ENCODE measurements at regions not wholly inside any gene's neighbourhood (a gene's known extent, or its start where the extent isn't known, plus 50 kb on each side); places are given as distances from the start of the nearest gene placed in this dataset.

DNA sequence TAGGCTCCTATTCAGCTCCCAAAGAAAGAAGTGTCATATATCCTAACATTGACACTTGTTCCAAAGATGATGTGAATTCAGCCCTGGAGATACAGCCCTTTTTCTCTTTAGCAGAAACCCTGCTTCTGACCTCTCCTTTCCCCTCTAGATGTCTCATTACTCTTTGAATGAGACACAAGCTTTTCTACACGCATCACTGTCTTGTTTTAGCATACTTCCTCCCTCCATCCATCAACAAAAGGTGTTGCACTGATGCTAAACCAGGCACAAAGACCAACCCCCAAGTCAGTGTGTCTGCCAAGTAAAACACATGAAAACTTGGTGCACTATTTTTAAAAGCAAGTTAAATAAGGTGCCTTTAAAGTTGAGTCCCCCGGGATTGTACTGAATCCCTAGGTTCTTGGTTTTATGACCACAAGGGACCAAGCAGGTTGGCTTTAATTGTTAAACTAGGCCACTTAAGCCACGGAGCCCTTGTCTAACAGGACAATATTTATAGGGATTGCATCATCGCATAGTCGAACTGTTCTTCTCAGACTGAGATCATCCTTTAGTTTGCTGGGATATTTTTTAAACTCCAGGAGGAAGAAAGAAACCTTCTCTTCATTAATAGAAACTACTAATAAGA is 101.0 kb upstream of the GUCA2B start (continued):
- TF ChIP-seq, protein P1, sequence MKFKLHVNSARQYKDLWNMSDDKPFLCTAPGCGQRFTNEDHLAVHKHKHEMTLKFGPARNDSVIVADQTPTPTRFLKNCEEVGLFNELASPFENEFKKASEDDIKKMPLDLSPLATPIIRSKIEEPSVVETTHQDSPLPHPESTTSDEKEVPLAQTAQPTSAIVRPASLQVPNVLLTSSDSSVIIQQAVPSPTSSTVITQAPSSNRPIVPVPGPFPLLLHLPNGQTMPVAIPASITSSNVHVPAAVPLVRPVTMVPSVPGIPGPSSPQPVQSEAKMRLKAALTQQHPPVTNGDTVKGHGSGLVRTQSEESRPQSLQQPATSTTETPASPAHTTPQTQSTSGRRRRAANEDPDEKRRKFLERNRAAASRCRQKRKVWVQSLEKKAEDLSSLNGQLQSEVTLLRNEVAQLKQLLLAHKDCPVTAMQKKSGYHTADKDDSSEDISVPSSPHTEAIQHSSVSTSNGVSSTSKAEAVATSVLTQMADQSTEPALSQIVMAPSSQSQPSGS (tag by site-specific recombination; IDR thresholded peaks at IDR 0.05; ENCODE audit: low read depth) = peak; percentile 61; the same call in 1 of the 2 replicates
- TF ChIP-seq ZNF335 (tag by site-specific recombination; conservative IDR thresholded peaks at IDR 0.05) (0 out of 2 replicates have a peak, but pooled peaks have one; percentile 23), ZNF629 (tag by site-specific recombination; IDR thresholded peaks at IDR 0.05) (peak; percentile 64), KLF10 (tag by site-specific recombination; IDR thresholded peaks at IDR 0.05) (0 out of 2 replicates have a peak, but pooled peaks have one; percentile 23), ZNF626 (tag by site-specific recombination; IDR thresholded peaks at IDR 0.05) (0 out of 2 replicates have a peak, but pooled peaks have one; percentile 27), ZNF707 (tag by site-specific recombination; IDR thresholded peaks at IDR 0.05) (no peak), ZEB2 (tag by site-specific recombination; IDR thresholded peaks at IDR 0.05) (0 out of 2 replicates have a peak, but pooled peaks have one; percentile 30), ZNF366 (tag by site-specific recombination; conservative IDR thresholded peaks at IDR 0.05) (peak; percentile 45)
- TF ChIP-seq, protein P2, sequence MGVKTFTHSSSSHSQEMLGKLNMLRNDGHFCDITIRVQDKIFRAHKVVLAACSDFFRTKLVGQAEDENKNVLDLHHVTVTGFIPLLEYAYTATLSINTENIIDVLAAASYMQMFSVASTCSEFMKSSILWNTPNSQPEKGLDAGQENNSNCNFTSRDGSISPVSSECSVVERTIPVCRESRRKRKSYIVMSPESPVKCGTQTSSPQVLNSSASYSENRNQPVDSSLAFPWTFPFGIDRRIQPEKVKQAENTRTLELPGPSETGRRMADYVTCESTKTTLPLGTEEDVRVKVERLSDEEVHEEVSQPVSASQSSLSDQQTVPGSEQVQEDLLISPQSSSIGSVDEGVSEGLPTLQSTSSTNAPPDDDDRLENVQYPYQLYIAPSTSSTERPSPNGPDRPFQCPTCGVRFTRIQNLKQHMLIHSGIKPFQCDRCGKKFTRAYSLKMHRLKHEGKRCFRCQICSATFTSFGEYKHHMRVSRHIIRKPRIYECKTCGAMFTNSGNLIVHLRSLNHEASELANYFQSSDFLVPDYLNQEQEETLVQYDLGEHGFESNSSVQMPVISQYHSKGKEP (tag by site-specific recombination; IDR thresholded peaks at IDR 0.05) = no peak

DNA sequence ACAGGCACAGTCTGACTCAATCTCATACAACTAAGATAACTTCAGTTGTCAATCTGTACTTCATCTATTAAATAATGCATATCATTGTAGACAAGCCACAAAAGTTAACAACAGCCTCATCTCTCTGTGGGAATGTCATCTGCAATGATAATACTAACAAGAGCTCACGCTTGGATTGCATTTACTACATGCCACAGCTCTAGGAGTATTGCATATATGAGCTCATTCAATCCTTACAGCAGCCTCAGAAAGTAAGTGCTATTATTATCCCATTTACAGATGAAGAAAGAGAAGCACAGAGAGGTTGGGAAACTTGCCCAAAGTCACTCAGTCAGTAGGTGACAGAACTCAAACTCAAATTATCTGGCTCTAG is 105.7 kb upstream of the GUCA2B start:
- ChIA-PET POLR2A (no interaction called here), CTCF (no interaction called here)
- no peaks in the 10 kb centered on the region for H3K36me3 ChIP-seq (ENCODE audit: control insufficient read depth in 2 of 2, insufficient read depth in 1 of 2, low read length in 2 of 2)
- H3K27ac ChIP-seq (ENCODE audit: extremely low read depth, low read depth, low read length) = no peak overlapping the region
- H3K9me3 ChIP-seq (ENCODE audit: control insufficient read depth, insufficient read depth, low read depth, low read length) = no peaks in the 10 kb centered on the region
- no peaks in the 10 kb centered on the region for H3K4me1 ChIP-seq (ENCODE audit: control insufficient read depth, insufficient read depth, low read length)
- H3K4me3 ChIP-seq (ENCODE audit: low read depth, low read length) = no peak overlapping the region
- TF ChIP-seq ZSCAN4 (tag by site-specific recombination; IDR thresholded peaks at IDR 0.05) (0 out of 2 replicates have a peak, but pooled peaks have one; percentile 10), ZNF214 (tag by site-specific recombination; IDR thresholded peaks at IDR 0.05; ENCODE audit: borderline replicate concordance) (no peak), ZNF768 (tag by site-specific recombination; IDR thresholded peaks at IDR 0.05) (peak; percentile 37; the same call in 1 of the 2 replicates)

- H3K9me3 ChIP-seq (ENCODE audit: control insufficient read depth, insufficient read depth, low read depth, low read length) = no peaks in the 10 kb centered on the region
- TF ChIP-seq OSR2 (tag by site-specific recombination; IDR thresholded peaks at IDR 0.05) (no peak), ZNF677 (tag by site-specific recombination; IDR thresholded peaks at IDR 0.05) (no peak)
- TF ChIP-seq, protein P3, sequence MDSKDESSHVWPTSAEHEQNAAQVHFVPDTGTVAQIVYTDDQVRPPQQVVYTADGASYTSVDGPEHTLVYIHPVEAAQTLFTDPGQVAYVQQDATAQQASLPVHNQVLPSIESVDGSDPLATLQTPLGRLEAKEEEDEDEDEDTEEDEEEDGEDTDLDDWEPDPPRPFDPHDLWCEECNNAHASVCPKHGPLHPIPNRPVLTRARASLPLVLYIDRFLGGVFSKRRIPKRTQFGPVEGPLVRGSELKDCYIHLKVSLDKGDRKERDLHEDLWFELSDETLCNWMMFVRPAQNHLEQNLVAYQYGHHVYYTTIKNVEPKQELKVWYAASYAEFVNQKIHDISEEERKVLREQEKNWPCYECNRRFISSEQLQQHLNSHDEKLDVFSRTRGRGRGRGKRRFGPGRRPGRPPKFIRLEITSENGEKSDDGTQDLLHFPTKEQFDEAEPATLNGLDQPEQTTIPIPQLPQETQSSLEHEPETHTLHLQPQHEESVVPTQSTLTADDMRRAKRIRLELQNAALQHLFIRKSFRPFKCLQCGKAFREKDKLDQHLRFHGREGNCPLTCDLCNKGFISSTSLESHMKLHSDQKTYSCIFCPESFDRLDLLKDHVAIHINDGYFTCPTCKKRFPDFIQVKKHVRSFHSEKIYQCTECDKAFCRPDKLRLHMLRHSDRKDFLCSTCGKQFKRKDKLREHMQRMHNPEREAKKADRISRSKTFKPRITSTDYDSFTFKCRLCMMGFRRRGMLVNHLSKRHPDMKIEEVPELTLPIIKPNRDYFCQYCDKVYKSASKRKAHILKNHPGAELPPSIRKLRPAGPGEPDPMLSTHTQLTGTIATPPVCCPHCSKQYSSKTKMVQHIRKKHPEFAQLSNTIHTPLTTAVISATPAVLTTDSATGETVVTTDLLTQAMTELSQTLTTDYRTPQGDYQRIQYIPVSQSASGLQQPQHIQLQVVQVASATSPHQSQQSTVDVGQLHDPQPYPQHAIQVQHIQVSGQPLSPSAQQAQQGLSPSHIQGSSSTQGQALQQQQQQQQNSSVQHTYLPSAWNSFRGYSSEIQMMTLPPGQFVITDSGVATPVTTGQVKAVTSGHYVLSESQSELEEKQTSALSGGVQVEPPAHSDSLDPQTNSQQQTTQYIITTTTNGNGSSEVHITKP (tag by site-specific recombination; IDR thresholded peaks at IDR 0.05) = peak; percentile 99
- no peak overlapping the region for H3K4me3 ChIP-seq (ENCODE audit: low read depth, low read length)
- H3K27ac ChIP-seq (ENCODE audit: extremely low read depth, low read depth, low read length) = no peak overlapping the region
- no peaks in the 10 kb centered on the region for H3K4me1 ChIP-seq (ENCODE audit: control insufficient read depth, insufficient read depth, low read length)
- POLR2A ChIA-PET = no interaction called here
- CTCF ChIA-PET = no interaction called here
- no peaks in the 10 kb centered on the region for H3K36me3 ChIP-seq (ENCODE audit: control insufficient read depth in 2 of 2, insufficient read depth in 1 of 2, low read length in 2 of 2)
Observed at GRCh38 chr1:42046761-42047507, 106.3 kb upstream of the GUCA2B start.
